ENCODE measurements at regions not wholly inside any gene's neighbourhood (a gene's known extent, or its start where the extent isn't known, plus 50 kb on each side); places are given as distances from the start of the nearest gene placed in this dataset.

GRCh38 chr7:18290865-18291264 lies 204.7 kb upstream of the HDAC9 start:
- peaks cover 15% of the 10 kb centered on the region for H3K4me1 ChIP-seq (ENCODE audit: insufficient read depth, low read length)
- Mint-ChIP-seq H3K27me3 (peaks cover 0 to 5% of the 10 kb centered on the region in 2 donors), H3K27ac (no peak overlapping the region), H3K9me3 (peaks cover 0 to 2% (median 0%) of the 10 kb centered on the region in 8 donors), H3K4me3 (peak overlapping the region in 5 of 8 donors; percentile 20 to 69 (median 39)), H3K4me1 (peaks cover 12 to 21% (median 14%) of the 10 kb centered on the region in 4 donors), H3K36me3 (no peaks in the 10 kb centered on the region)
- no peak overlapping the region for H3K27ac ChIP-seq (ENCODE audit: low read depth, low read length)
- DNase-seq, result no peak
- no peak overlapping the region for H3K4me3 ChIP-seq (ENCODE audit: low read length in 2 of 2)
- H3K27me3 ChIP-seq (ENCODE audit: insufficient read depth, low read length), result no peaks in the 10 kb centered on the region
- no peaks in the 10 kb centered on the region for H3K36me3 ChIP-seq (ENCODE audit: insufficient read depth, low read length)
- CTCF ChIA-PET (ENCODE audit: partially characterized antibody), result no interaction called here
- no peaks in the 10 kb centered on the region for H3K9me3 ChIP-seq (ENCODE audit: control insufficient read depth in 1 of 2, low read length in 2 of 2)
- intact Hi-C loops (cut with micrococcal nuclease), result no loop called here
- POLR2A ChIA-PET (ENCODE audit: partially characterized antibody), result interaction anchor here (0.5 kb wide), 1 partner anchor 988 kb away, joined by 3 read pairs; no protein-coding TSS in a partner anchor

GRCh38 chr7:18292584-18292983 lies 203.0 kb upstream of the HDAC9 start:
- Histone ChIP-seq H3K4me1 (ENCODE audit: insufficient read depth, low read length) (peaks cover 15% of the 10 kb centered on the region), H3K27me3 (ENCODE audit: insufficient read depth, low read length) (no peaks in the 10 kb centered on the region), H3K9me3 (ENCODE audit: control insufficient read depth in 1 of 2, low read length in 2 of 2) (no peaks in the 10 kb centered on the region), H3K27ac (ENCODE audit: low read depth, low read length) (no peak overlapping the region), H3K36me3 (ENCODE audit: insufficient read depth, low read length) (no peaks in the 10 kb centered on the region), H3K4me3 (ENCODE audit: low read length in 2 of 2) (no peak overlapping the region)
- no peak for DNase-seq
- ChIA-PET CTCF (ENCODE audit: partially characterized antibody) (no interaction called here), POLR2A (ENCODE audit: partially characterized antibody) (no interaction called here)
- Mint-ChIP-seq H3K27ac (no peak overlapping the region), H3K4me1 (peaks cover 12 to 21% (median 14%) of the 10 kb centered on the region in 4 donors), H3K36me3 (no peaks in the 10 kb centered on the region), H3K4me3 (no peak overlapping the region), H3K27me3 (peaks cover 0 to 5% of the 10 kb centered on the region in 2 donors), H3K9me3 (peaks cover 0 to 2% (median 0%) of the 10 kb centered on the region in 8 donors)
- intact Hi-C loops (cut with micrococcal nuclease), result no loop called here

- Histone ChIP-seq H3K4me3 (ENCODE audit: low read length in 2 of 2) (no peak overlapping the region), H3K36me3 (ENCODE audit: insufficient read depth, low read length) (no peaks in the 10 kb centered on the region), H3K27me3 (ENCODE audit: insufficient read depth, low read length) (no peaks in the 10 kb centered on the region), H3K27ac (ENCODE audit: low read depth, low read length) (no peak overlapping the region), H3K4me1 (ENCODE audit: insufficient read depth, low read length) (peaks cover 15% of the 10 kb centered on the region), H3K9me3 (ENCODE audit: control insufficient read depth in 1 of 2, low read length in 2 of 2) (no peaks in the 10 kb centered on the region)
- H3K36me3 Mint-ChIP-seq, result no peaks in the 10 kb centered on the region
- intact Hi-C loops (cut with micrococcal nuclease), result no loop called here
- DNase-seq, result no peak
- H3K27ac Mint-ChIP-seq, result no peak overlapping the region
- H3K27me3 Mint-ChIP-seq, result peaks cover 0 to 5% of the 10 kb centered on the region in 2 donors
- H3K4me1 Mint-ChIP-seq, result peaks cover 12 to 18% (median 14%) of the 10 kb centered on the region in 4 donors
- ChIA-PET POLR2A (ENCODE audit: partially characterized antibody) (no interaction called here), CTCF (ENCODE audit: partially characterized antibody) (no interaction called here)
- no peak overlapping the region for H3K4me3 Mint-ChIP-seq
- peaks cover 0 to 2% (median 0%) of the 10 kb centered on the region in 8 donors for H3K9me3 Mint-ChIP-seq
Observed at GRCh38 chr7:18293759-18294158, 201.8 kb upstream of the HDAC9 start.

- H3K27ac Mint-ChIP-seq, result no peak overlapping the region
- H3K4me3 ChIP-seq (ENCODE audit: low read length in 2 of 2), result no peak overlapping the region
- H3K4me1 Mint-ChIP-seq, result peaks cover 12 to 15% (median 14%) of the 10 kb centered on the region in 4 donors
- peaks cover 15% of the 10 kb centered on the region for H3K4me1 ChIP-seq (ENCODE audit: insufficient read depth, low read length)
- H3K27me3 ChIP-seq (ENCODE audit: insufficient read depth, low read length), result no peaks in the 10 kb centered on the region
- no peak overlapping the region for H3K4me3 Mint-ChIP-seq
- peaks cover 0 to 5% of the 10 kb centered on the region in 2 donors for H3K27me3 Mint-ChIP-seq
- ChIA-PET CTCF (ENCODE audit: partially characterized antibody) (no interaction called here), POLR2A (ENCODE audit: partially characterized antibody) (no interaction called here)
- DNase-seq, result no peak
- intact Hi-C loops (cut with micrococcal nuclease), result no loop called here
- no peaks in the 10 kb centered on the region for H3K36me3 ChIP-seq (ENCODE audit: insufficient read depth, low read length)
- no peak overlapping the region for H3K27ac ChIP-seq (ENCODE audit: low read depth, low read length)
- peaks cover 0 to 2% (median 0%) of the 10 kb centered on the region in 8 donors for H3K9me3 Mint-ChIP-seq
- H3K36me3 Mint-ChIP-seq, result no peaks in the 10 kb centered on the region
- H3K9me3 ChIP-seq (ENCODE audit: control insufficient read depth in 1 of 2, low read length in 2 of 2), result no peaks in the 10 kb centered on the region
Observed at GRCh38 chr7:18294411-18294810, 201.1 kb upstream of the HDAC9 start.

GRCh38 chr7:18295781-18296423 lies 199.6 kb upstream of the HDAC9 start:
- Histone ChIP-seq H3K4me3 (ENCODE audit: low read length in 2 of 2) (no peak overlapping the region), H3K9me3 (ENCODE audit: control insufficient read depth in 1 of 2, low read length in 2 of 2) (no peaks in the 10 kb centered on the region), H3K36me3 (ENCODE audit: insufficient read depth, low read length) (no peaks in the 10 kb centered on the region), H3K4me1 (ENCODE audit: insufficient read depth, low read length) (peaks cover 2% of the 10 kb centered on the region), H3K27me3 (ENCODE audit: insufficient read depth, low read length) (no peaks in the 10 kb centered on the region), H3K27ac (ENCODE audit: low read depth, low read length) (no peak overlapping the region)
- CTCF ChIA-PET (ENCODE audit: partially characterized antibody), result no interaction called here
- no peaks in the 10 kb centered on the region for H3K36me3 Mint-ChIP-seq
- peaks cover 0 to 4% (median 0%) of the 10 kb centered on the region in 8 donors for H3K9me3 Mint-ChIP-seq
- H3K4me1 Mint-ChIP-seq, result peaks cover 0 to under 1% (median under 1%) of the 10 kb centered on the region in 4 donors
- no peak overlapping the region for H3K27ac Mint-ChIP-seq
- no peak for DNase-seq
- no peaks in the 10 kb centered on the region for H3K27me3 Mint-ChIP-seq
- POLR2A ChIA-PET (ENCODE audit: partially characterized antibody), result no interaction called here
- H3K4me3 Mint-ChIP-seq, result no peak overlapping the region
- intact Hi-C loops (cut with micrococcal nuclease), result no loop called here

GRCh38 chr7:18302097-18302496 lies 193.5 kb upstream of the HDAC9 start:
- H3K4me3 ChIP-seq (ENCODE audit: low read length in 2 of 2), result no peak overlapping the region
- H3K4me1 Mint-ChIP-seq, result no peaks in the 10 kb centered on the region
- H3K27ac Mint-ChIP-seq, result no peak overlapping the region
- no peaks in the 10 kb centered on the region for H3K9me3 ChIP-seq (ENCODE audit: control insufficient read depth in 1 of 2, low read length in 2 of 2)
- H3K9me3 Mint-ChIP-seq, result peaks cover 0 to 2% (median 0%) of the 10 kb centered on the region in 8 donors
- no peak overlapping the region for H3K27ac ChIP-seq (ENCODE audit: low read depth, low read length)
- intact Hi-C loops (cut with micrococcal nuclease), result no loop called here
- H3K27me3 Mint-ChIP-seq, result peaks cover 0 to 4% of the 10 kb centered on the region in 2 donors
- ChIA-PET POLR2A (ENCODE audit: partially characterized antibody) (no interaction called here), CTCF (ENCODE audit: partially characterized antibody) (no interaction called here)
- H3K36me3 Mint-ChIP-seq, result no peaks in the 10 kb centered on the region
- no peaks in the 10 kb centered on the region for H3K27me3 ChIP-seq (ENCODE audit: insufficient read depth, low read length)
- no peaks in the 10 kb centered on the region for H3K4me1 ChIP-seq (ENCODE audit: insufficient read depth, low read length)
- no peak overlapping the region for H3K4me3 Mint-ChIP-seq
- DNase-seq, result no peak
- H3K36me3 ChIP-seq (ENCODE audit: insufficient read depth, low read length), result no peaks in the 10 kb centered on the region

- Mint-ChIP-seq H3K9me3 (no peaks in the 10 kb centered on the region), H3K4me1 (no peaks in the 10 kb centered on the region), H3K36me3 (no peaks in the 10 kb centered on the region), H3K27me3 (peaks cover 0 to 4% of the 10 kb centered on the region in 2 donors), H3K27ac (no peak overlapping the region), H3K4me3 (no peak overlapping the region)
- no peak overlapping the region for H3K27ac ChIP-seq (ENCODE audit: low read depth, low read length)
- no peaks in the 10 kb centered on the region for H3K9me3 ChIP-seq (ENCODE audit: control insufficient read depth in 1 of 2, low read length in 2 of 2)
- H3K4me1 ChIP-seq (ENCODE audit: insufficient read depth, low read length), result no peaks in the 10 kb centered on the region
- no peaks in the 10 kb centered on the region for H3K27me3 ChIP-seq (ENCODE audit: insufficient read depth, low read length)
- CTCF ChIA-PET (ENCODE audit: partially characterized antibody), result no interaction called here
- H3K36me3 ChIP-seq (ENCODE audit: insufficient read depth, low read length), result no peaks in the 10 kb centered on the region
- intact Hi-C loops (cut with micrococcal nuclease), result no loop called here
- H3K4me3 ChIP-seq (ENCODE audit: low read length in 2 of 2), result no peak overlapping the region
- no peak for DNase-seq
- POLR2A ChIA-PET (ENCODE audit: partially characterized antibody), result no interaction called here
Observed at GRCh38 chr7:18305866-18306265, 189.7 kb upstream of the HDAC9 start.
